HCT116 (cell line): ENCODE measurements at regions not wholly inside any gene's neighbourhood (a gene's known extent, or its start where the extent isn't known, plus 50 kb on each side); places are given as distances from the start of the nearest gene placed in this dataset.

Source experiments
- EZH2 ChIP-seq: fragments of 200-600 bp; sonication (generic); IDR thresholded peaks from 2 replicates; pipeline ENCODE4 v1.6.1; 2017; ENCODE audit warnings: antibody characterized with exemption, mixed run types
- EZH2phosphoT487 ChIP-seq: fragments of 200-600 bp; IDR thresholded peaks from 2 replicates; pipeline ENCODE4 v1.6.1; 2018; ENCODE audit warnings: antibody characterized with exemption, borderline replicate concordance
- POLR2A ChIP-seq: IDR thresholded peaks from 2 replicates; pipeline ENCODE4 v1.7.0; 2011; ENCODE audit warnings: borderline replicate concordance; ENCODE audit not compliant: insufficient read depth, insufficient read length; ENCODE audit errors: extremely low read depth
- REST ChIP-seq: IDR thresholded peaks from 2 replicates; pipeline ENCODE4 v1.6.1; 2012; ENCODE audit warnings: low read depth
- SP1 ChIP-seq: IDR thresholded peaks from 2 replicates; pipeline ENCODE4 v1.6.1; 2012; ENCODE audit warnings: low read depth
- ZBTB33 ChIP-seq: IDR thresholded peaks from 2 replicates; pipeline ENCODE4 v1.6.1; 2011; ENCODE audit warnings: mild to moderate bottlenecking, low read length, moderate library complexity; ENCODE audit not compliant: insufficient replicate concordance; ENCODE audit errors: extremely low read depth
- TF ChIP-seq, protein P1 (sequence below), 3 experiments: fragments of 200-600 bp in 1 of 3; sonication (generic) in 1 of 3; IDR thresholded peaks in 2 of 3; conservative IDR thresholded peaks in 1 of 3; 2 replicates each; pipeline ENCODE4 v1.5.1; 2012 to 2017; ENCODE audit warnings: low read depth in 2 of 3, low read length in 2 of 3, antibody characterized with exemption in 1 of 3, borderline replicate concordance in 1 of 3, control low read depth in 1 of 3, mild to moderate bottlenecking in 1 of 3, mixed read lengths in 1 of 3, mixed run types in 1 of 3, moderate library complexity in 1 of 3; ENCODE audit not compliant: insufficient read depth in 1 of 3

GRCh38 chrX:78429172-78429571 is 101.8 kb upstream of the CYSLTR1 start:
- TF ChIP-seq, protein P1, sequence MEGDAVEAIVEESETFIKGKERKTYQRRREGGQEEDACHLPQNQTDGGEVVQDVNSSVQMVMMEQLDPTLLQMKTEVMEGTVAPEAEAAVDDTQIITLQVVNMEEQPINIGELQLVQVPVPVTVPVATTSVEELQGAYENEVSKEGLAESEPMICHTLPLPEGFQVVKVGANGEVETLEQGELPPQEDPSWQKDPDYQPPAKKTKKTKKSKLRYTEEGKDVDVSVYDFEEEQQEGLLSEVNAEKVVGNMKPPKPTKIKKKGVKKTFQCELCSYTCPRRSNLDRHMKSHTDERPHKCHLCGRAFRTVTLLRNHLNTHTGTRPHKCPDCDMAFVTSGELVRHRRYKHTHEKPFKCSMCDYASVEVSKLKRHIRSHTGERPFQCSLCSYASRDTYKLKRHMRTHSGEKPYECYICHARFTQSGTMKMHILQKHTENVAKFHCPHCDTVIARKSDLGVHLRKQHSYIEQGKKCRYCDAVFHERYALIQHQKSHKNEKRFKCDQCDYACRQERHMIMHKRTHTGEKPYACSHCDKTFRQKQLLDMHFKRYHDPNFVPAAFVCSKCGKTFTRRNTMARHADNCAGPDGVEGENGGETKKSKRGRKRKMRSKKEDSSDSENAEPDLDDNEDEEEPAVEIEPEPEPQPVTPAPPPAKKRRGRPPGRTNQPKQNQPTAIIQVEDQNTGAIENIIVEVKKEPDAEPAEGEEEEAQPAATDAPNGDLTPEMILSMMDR (IDR thresholded peaks at IDR 0.05 in 2 of 3, conservative IDR thresholded peaks at IDR 0.05 in 1 of 3; ENCODE audit: borderline replicate concordance in 1 of 3, insufficient read depth in 1 of 3, low read depth in 2 of 3, low read length in 2 of 3): no peak
- no peak for TF ChIP-seq EZH2phosphoT487
- TF ChIP-seq SP1: no peak
- TF ChIP-seq EZH2: no peak
- no peak for TF ChIP-seq ZBTB33
- no peak for TF ChIP-seq POLR2A
- TF ChIP-seq REST: no peak
